NCI-H1436 (cell line): ENCODE measurements at regions not wholly inside any gene's neighbourhood (a gene's known extent, or its start where the extent isn't known, plus 50 kb on each side); places are given as distances from the start of the nearest gene placed in this dataset.
"Not testable (repeated sequence)": the region's sequence is repeated elsewhere in the genome, so short reads cannot be mapped to it uniquely, and the experiment has no call there.

Experiments used
- DNase-seq: peaks from one replicate; lab custom pipeline; 2025; lab: John Stamatoyannopoulos, UW

DNA sequence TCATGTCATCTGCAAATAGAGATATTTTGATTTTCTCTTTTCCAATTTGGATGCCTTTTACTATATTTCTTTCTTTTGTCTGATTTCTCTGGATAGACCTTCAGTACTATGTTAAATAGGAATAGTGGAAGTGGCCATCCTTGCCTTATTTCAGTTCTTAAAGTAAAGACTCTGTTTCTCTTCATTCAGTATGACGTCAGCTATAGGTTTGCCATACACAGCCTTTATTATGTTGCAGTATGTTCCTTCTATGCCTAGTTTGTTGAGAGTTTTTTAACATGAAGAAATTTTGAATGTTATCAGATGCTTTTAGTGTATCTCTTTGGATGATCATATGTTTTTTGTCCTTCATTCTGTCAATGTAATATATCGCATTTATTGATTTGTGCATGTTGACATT lies 566.7 kb upstream of the ROBO1 start:
- DNase-seq: no peak

DNA sequence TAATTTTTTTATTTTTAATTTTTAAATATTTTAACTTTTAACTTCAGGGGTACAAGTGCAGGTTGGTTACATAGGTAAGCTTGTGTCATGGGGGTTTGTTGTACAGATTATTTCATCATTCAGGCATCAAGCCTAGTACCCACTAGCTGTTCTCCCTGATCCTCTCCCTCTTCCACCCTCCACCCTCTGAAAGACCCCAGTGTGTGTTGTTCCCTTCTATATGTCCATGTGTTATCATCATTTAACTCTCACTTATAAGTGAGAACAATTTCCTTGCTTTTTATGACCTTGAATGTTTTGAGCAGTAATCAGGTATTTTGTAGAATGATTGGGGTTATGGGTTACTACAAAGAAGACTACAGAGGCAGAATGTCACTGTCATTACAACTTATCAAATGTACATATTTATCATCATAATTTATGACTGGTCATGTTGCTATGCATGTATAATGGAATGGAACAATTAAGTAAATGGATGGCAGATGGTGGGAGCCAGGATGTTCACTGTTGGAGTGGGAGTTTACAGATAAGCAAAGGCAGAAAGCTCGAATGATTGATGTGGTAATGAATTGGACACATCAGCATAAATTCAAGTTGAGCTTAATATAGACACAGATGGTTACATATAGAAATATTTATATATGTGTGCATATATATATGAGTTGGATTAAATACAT lies 563.8 kb upstream of the ROBO1 start:
- DNase-seq: no peak

DNA sequence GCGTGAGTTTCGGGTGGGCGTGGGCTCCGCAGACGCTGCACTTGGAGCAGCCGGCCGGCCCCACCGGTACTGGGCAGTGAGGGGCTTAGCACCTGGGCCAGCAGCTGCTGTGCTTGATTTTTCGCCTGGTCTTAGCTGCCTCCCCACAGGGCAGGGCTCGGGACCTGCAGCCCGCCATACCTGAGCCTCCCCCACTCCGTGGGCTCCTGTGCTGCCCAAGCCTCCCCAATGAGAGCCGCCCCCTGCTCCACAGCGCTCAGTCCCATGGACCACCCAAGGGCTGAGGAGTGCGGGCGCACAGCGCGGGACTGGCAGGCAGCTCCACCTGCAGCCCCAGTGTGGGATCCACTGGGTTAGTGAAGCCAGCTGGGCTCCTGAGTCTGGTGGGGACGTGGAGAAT lies 546.7 kb upstream of the ROBO1 start:
- DNase-seq: not testable (repeated sequence)

DNA sequence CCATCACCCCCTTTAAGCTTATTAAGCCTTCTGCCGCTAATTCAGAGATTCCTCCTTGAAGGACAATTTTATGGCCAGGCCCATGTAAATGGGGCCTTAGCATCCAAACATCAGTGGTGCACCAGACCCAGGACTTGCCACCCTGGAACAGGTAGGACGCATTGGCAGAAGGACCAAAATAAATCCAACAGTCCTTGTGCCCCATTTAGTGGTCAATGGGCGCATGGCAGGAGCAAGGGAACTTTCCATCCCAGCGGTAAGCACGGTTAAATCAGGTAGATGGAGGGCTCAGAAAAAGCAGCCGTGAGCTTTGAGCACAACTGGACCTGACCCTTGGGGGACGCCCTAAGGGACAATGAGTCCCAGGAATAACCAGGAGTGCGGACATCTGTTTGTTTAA lies 540.8 kb upstream of the ROBO1 start:
- no peak for DNase-seq

DNA sequence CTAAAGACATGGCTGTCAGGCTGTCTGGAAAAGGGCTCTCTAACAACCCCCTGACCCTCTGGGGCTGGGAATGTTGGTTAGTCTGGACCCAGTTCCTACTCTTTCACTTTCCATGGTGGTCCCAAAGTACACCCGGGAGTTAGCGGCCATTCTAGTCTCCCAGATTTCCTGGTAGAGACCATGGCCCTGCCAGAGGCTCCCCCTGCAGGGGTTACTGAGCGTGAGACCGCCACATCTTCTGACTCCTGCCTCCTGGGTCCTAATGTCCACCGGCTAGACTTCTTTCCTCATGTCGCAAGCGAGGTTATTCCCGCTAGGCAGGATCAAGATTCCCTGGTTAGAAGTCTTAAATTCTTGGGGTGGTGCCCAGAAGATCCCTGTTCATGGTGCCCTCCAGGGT lies 540.0 kb upstream of the ROBO1 start:
- no peak for DNase-seq

DNA sequence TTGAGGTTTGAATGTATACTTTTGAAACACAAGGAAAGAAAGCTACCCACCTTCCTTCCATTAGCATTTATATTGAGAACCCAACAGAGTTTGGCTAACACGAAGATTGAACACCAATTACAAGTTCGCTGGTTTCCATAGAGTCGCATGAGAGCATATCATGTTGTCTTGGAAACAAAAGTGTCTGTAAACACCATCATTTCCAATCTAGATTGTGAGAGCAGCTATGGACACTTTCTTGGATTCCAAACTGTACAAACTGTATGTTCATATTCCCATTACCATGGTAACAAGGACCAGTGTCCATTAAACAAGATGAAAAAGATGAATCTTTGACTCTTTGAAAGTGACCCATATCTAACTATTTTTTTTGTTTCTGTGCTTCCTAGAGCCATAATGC lies 529.9 kb upstream of the ROBO1 start:
- DNase-seq: no peak

DNA sequence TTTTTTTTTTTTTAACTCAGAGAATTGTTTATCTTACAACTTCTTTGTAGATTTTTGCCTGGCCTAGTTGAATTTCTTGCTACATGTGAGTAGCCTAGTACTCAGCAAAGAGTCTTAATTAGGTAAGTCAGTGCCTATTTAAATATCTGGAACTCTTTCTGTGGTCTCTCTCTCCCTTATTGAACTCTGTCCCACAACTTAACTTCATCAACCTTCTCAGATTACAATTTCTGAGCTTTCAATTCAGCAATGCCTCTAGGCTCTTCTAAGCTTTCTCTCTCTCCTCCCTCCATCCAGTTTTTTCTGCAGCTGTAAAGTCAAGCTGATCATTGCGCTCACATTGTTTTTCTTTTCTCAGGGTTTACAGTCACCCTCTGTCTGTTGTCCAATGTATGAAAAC lies 517.6 kb upstream of the ROBO1 start:
- no peak for DNase-seq

DNA sequence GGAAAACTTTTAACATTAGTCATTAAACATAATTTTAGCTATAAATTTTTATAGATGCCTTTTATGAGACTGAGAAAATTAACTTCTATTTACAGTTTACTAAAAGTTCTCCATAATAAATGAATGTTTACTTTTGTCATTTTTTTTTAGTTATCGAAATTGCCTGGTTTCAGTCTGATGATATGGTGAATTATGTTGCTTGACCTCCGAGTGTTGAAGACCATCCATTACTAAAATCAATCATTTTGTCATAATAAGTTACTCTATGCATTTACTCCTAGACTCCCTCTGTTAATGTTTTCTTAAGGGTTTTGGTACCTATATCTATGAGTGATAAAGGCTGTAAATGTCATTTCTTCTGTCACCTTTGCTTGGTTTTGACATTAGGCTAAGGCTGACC lies 516.0 kb upstream of the ROBO1 start:
- no peak for DNase-seq

DNA sequence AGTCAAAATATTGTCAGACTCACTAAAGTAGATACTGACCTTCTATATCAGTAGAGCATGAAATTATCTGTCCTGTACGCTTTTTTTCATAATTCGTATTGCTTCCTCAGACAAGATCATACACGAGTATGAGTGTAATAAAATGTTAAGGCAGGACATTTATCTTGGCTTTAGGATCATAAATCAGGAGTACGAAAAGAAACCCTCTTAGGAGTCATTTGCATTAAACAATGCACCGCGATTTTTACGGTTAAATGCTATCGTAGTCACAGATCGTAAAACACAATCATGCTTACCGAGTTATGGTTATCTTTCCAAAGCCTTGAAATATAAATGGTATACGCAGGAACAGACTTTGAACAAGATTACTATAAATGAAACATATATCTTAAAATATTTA lies 510.3 kb upstream of the ROBO1 start:
- DNase-seq: no peak

DNA sequence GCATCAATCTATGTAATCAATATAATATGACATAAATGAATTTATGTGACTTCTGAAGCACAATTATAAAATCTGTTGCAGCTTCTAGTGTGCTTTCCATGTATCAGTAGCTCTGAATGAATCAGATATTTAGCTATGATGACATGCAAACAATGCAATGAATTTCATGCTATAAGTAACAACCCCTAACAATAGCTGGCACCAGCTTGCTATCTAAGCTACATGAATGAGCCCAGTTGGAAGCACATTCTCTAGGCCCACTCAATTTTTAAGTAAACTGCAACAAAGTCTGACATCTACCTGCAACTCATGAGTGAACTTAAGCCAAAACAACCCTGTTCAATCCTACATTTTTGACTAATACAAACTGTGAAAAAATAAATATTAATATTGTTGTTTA lies 507.3 kb upstream of the ROBO1 start:
- no peak for DNase-seq

DNA sequence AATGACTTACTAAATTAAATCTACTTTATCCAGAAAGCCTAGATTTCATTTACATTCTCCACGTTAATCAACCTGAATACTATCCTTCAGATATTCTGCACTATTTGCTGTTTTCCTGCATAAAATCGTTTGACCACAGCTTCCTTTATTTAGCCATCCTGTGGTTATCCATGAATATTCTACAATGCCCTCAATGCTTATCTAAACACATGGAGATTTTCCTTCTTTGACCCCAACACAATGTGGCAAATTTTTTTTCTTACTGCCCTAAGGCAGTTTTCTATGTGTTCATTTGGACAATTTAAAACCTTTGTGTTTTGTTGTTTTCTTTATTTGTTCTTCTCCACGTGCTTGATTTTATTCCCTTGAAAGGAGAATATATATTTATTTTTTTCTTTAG lies 495.5 kb upstream of the ROBO1 start:
- DNase-seq: no peak

DNA sequence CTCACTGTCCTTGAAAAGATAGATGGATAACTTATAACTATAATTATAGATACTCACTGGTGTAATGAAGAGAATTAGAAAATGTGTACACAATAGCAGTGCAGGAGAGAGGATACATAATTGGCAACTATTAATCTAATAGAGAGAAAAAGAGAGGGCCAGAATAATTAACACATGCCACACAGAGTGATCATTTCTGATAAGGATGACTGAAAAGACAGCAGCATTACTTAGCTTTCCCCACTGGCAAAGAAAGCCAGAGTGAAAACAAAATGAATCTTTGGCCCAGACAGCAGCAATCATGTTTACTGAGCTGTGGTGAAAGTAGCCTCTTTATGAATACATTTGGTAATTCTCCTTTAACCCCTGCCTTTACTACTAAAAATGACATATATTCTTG lies 493.3 kb upstream of the ROBO1 start:
- no peak for DNase-seq

DNA sequence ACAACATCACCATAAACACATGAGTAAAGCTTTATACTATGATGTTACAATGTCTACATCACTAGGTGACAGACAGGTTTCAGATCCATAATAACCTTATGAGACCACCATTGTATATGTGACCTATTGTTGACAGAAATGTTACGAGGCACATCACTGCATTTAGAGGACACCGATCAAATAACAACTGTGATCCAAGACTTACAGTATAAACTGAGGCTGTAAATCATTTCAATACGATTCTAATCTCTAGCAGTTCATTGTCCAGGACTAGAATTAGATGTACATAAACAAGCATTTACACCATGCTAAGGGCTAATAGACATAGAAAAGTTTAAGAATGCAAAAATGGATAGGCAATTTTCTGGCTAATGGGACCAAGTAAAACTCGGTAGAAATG lies 491.9 kb upstream of the ROBO1 start:
- DNase-seq: no peak

DNA sequence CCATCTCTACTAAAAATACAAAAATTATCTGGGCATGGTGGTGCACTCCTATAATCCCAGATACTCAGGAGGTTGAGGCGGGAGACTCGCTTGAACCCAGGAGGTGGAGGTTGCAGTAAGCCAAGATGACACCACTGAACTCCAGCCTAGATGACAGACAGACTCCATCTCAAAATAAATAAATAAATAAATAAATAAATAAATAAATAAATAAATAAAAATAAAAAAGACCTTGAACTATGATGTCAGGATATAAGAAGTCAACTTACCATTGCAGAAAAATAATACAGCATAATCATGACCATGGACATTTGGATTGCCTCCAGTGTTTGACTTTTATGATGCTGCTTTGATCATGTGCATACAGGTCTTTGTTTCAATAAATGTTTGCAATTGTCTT lies 484.3 kb upstream of the ROBO1 start:
- no peak for DNase-seq

DNA sequence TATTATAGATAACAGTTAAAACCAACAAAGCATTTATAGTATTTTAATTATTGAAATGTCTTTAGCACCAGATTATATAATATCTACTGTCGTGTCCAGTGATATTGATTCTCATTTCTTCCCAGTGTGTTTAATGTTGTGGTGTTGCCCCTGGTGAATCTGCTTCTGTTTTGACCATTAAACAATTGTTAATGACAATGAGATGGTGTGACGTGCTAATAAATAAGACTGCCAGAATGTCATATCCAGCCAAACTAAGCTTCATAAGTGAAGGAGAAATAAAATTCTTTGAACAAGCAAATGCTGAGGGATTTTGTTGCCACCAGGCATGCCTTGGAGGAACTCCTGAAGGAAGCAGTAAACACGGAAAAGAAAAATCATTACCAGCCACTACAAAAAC lies 480.0 kb upstream of the ROBO1 start:
- no peak for DNase-seq

DNA sequence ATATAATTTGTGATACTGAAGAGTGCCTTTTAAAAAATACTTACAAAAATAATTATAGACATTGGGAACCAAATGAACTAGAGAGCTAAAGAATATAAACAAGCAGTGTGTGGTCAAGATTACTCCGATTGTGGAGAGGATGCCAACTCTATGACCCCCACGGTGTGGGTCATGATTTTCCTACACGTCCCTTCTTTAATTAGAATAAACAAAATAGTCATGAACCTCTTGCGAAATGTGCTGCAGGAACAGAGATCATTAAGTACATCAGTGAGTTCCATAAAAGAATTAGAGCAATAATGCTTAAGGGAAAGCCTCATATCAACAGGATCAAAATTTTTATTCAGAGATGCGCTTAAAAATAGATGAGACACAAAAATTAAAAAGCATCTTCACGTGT lies 476.6 kb upstream of the ROBO1 start:
- no peak for DNase-seq

DNA sequence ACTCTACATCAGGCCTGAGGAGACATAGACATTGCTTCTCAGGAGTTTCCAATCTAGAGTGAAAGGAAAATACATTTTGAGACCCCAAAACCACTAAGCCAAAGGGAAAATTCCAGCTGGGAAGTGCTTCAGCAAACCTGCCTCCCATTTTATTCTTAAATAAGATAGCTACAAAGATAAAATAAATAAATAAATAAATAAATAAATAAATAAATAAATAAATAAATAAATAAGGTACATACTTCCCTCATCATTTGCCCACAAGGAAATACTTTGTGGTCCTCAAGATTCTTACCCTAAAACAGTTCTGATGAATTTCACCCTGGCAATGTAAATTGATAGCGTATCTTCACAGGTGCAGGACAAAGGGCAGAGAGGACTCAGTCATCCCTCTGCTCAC lies 474.0 kb upstream of the ROBO1 start:
- DNase-seq: no peak

DNA sequence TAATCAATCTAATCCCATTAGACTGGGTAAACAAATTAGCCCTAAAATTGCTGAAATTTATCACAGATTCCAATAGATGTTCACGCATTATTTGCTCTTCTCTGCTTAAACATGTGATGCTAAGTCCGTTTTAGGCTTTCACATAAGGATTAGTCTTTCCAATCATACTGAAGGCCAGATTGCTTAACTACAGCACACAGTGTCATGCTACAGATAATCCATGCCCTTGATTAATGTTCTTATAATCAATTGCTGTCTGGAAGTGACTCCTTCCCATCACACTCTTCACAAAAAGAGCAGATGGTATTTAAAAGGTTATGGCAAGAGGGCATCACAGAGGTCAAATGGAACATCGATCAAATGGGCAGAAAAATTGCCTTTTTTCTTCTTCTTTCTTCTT lies 471.5 kb upstream of the ROBO1 start:
- no peak for DNase-seq

DNA sequence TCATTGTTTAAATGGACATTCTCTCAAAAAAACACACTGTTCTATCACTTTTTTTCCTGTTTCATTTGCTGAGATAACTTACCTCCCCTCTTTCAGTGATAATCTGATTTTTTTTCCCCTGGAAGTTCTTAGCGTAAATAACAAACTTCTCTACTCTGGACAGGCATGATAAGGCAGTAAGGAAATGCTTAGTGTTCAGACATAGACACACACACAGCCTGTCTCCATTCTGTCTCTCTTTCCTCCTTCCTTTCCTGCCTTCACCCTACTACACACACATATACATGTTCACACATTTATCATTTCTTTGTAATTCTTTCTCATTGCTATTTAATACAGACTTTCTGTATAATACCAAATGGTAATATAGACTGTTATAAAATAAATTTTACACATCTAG lies 470.8 kb upstream of the ROBO1 start:
- no peak for DNase-seq

DNA sequence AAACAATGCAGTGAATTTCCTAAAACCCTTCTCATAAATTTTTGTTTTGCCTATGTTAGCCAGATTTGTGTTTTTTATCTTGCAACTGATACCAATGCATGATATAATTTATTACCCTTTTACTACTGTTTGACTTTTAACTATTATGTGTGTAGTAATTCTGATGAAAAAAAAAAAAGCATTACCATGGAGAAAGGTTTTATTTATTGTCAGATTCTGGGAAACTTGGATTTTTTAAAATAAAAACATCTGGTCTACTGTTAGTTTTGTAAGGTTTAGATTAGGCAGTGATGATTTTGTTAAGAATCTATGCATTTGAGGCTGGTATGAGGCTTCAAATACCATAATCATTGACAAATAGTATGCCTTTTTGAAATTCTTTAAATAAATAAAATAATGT lies 470.4 kb upstream of the ROBO1 start:
- DNase-seq: no peak

DNA sequence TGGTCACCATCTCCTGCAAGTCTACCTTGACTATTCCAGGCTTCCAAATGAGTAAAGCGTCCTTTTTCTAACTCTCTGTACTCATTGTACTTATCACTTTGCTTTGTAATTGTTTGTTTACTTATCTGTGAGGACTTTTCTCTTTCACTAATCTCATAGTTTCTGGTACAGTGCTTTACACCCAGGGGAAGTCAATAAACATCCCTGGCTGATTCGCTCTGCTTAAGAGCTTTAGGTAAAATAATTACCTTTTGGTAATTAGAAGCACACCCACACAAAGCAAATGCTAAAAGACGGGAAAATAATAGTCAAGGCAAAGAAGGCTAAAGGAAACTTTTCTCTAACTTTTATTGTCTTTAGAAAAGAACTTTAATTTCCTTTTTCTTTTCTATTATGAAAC lies 466.9 kb upstream of the ROBO1 start:
- no peak for DNase-seq

DNA sequence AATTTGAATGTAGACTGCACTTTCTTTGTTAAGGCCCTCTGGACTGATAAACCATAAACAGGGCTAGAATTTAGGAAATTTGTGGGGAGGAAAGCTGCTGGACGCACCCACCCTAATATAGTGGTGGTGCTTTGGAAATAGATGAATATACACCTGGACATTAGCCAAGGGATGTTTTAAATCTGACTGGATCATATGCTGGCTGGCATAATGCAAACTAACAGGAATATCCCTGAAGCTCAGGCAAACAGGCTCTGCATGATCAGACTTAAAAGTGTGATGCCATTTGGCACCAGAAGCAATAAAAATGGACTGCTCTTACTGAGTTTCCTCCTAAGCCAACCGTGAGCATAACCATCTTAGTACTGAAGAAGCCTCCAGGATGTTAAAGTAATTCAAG lies 465.8 kb upstream of the ROBO1 start:
- DNase-seq: no peak

DNA sequence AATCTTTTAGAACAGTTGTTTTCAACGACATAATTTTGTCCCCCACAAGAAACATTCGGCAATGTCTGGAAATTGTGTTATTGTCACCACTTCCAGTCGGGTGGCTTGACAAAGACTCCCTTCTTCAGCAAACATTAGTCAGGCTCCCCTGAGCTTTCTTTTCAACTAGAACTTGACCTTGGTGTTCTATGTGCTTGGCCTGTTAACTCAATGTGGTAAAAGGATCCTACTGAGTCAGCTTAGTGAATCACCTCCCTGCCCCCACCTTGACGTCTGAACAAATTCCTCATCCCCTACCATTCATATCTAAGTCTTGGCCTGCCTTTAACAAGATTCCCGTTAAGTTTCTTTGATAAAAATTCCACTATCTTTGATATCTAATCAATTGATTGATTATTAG lies 465.0 kb upstream of the ROBO1 start:
- no peak for DNase-seq

DNA sequence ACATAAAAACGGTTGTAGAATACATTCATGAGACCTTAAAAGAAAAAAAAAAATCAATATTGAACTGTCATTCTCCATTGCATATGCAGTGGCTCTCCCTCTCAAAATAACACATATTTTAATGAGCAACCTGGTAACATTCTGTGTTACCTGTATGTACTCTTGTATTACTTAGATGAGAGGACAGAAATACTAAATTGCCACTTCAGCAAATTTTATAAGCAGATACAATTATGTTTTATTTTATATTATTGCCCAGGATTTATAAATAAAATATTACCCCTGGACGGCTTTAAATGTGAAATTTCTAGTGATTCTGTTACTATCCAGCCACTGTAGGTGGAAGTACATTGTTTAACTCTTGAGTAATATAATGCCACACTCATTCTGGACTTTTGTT lies 463.2 kb upstream of the ROBO1 start:
- no peak for DNase-seq

DNA sequence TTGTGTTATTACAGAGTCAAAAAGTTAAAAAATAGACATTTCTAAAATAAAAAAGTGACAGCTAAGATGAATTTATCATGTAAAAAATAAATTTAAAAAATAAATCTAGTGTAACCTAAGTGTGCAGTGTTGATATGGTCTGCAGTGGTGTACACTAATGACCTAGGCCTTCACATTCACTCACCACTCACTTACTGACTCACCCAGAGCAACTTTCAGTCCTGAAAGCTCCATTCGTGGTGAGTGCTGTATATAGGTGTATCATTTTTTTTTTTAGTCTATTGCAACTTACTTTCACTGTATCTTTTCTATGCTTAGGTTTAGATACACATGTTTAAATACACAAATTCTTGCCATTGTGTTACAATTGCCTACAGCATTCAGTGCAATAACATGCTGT lies 459.4 kb upstream of the ROBO1 start:
- no peak for DNase-seq
